HCT116 (cell line): ENCODE measurements at regions not wholly inside any gene's neighbourhood (a gene's known extent, or its start where the extent isn't known, plus 50 kb on each side); places are given as distances from the start of the nearest gene placed in this dataset.

Experiments
- ATAC-seq: fragments of 200-7000 bp; cut with Tn5 transposase; 2 replicates; pipeline ENCODE4 v1.9.1; 2020; ENCODE audit warnings: mild to moderate bottlenecking, moderate library complexity
- BruUV-seq: library from RNA; stranded (reverse); fragments of 400-500 nt; replicated peaks from 2 replicates; lab custom pipeline; 2021; lab: Mats Ljungman, UMichigan
- CTCF ChIA-PET: fragments of 300-600 bp; sonication (Branson Sonifier 250); formaldehyde crosslinking; loops from one replicate; lab custom pipeline; 2021; ENCODE audit warnings: antibody characterized with exemption; lab: Charles Lee
- POLR2A ChIA-PET: fragments of 300-600, 350-600 bp; sonication (Branson Sonifier 250); formaldehyde crosslinking; loops from one replicate; lab custom pipeline; 2021; ENCODE audit warnings: antibody characterized with exemption; lab: Charles Lee
- RAD21 ChIA-PET, 2 experiments: fragments of 300-600 bp; sonication (Branson Sonifier 250); formaldehyde crosslinking; loops; one replicate each; lab custom pipeline; 2023; ENCODE audit warnings: low total read pairs in 2 of 2; ENCODE audit not compliant: uncharacterized antibody in 2 of 2, unreplicated experiment in 2 of 2, low non-redundant PET in 1 of 2; lab: Charles Lee
- DNase-seq: peaks from one replicate; pipeline ENCODE4 v3.0.0-alpha.2; 2010; ENCODE audit warnings: low read depth, low spot score
- H2AFZ ChIP-seq: fragments of 200-600 bp; shearing (Covaris generic), sonication (generic); 2 replicates; pipeline ENCODE4 v1.6.1; 2017; ENCODE audit warnings: low read depth, mixed run types, mixed read lengths, antibody characterized with exemption, low read length; ENCODE audit not compliant: poor library complexity, severe bottlenecking
- H3K27ac ChIP-seq: 2 replicates; pipeline ENCODE4 v1.5.1; 2012; ENCODE audit warnings: low read depth, low read length
- H3K27me3 ChIP-seq: fragments of 200-600 bp; sonication (generic); 2 replicates; pipeline ENCODE4 v1.6.1; 2016; ENCODE audit warnings: mixed run types, low read length, mixed read lengths; ENCODE audit not compliant: insufficient read depth
- H3K36me3 ChIP-seq, 2 experiments: fragments of 200-500 bp in 1 of 2; fragments of 200-600 bp in 1 of 2; sonication (Bioruptor generic) in 1 of 2; sonication (generic) in 1 of 2; 2 replicates each; pipeline versions ENCODE4 v1.5.1 to v1.6.1; 2014 to 2016; ENCODE audit warnings: low read length in 2 of 2, inconsistent platforms in 1 of 2, mixed read lengths in 1 of 2, mixed run types in 1 of 2; ENCODE audit not compliant: insufficient read depth in 2 of 2, control insufficient read depth in 1 of 2
- H3K4me1 ChIP-seq, 2 experiments: fragments of 200-600 bp in 1 of 2; sonication (generic) in 1 of 2; 2 replicates each; pipeline versions ENCODE4 v1.5.1 to v1.6.1; 2012 to 2017; ENCODE audit warnings: low read length in 2 of 2, inconsistent platforms in 1 of 2, mild to moderate bottlenecking in 1 of 2, mixed read lengths in 1 of 2, mixed run types in 1 of 2, moderate library complexity in 1 of 2; ENCODE audit not compliant: insufficient read depth in 2 of 2, control insufficient read depth in 1 of 2
- H3K4me2 ChIP-seq: fragments of 200-600 bp; sonication (generic); 2 replicates; pipeline ENCODE4 v1.6.1; 2017; ENCODE audit warnings: mixed run types, low read length, mixed read lengths
- H3K4me3 ChIP-seq, 2 experiments: fragments of 200-600 bp in 1 of 2; sonication (generic) in 1 of 2; replicated peaks in 1 of 2; 2 replicates each; pipeline ENCODE4 v1.5.1; 2011 to 2016; ENCODE audit warnings: low read length in 2 of 2, control low read depth in 1 of 2, low read depth in 1 of 2, mild to moderate bottlenecking in 1 of 2, mixed read lengths in 1 of 2, mixed run types in 1 of 2
- H3K79me2 ChIP-seq: fragments of 200-600 bp; sonication (generic); 2 replicates; pipeline ENCODE4 v1.6.1; 2017; ENCODE audit warnings: mild to moderate bottlenecking, mixed run types, low read length, moderate library complexity, mixed read lengths; ENCODE audit not compliant: insufficient read depth
- H3K9ac ChIP-seq: fragments of 200-600 bp; sonication (generic); 2 replicates; pipeline ENCODE4 v1.6.1; 2016; ENCODE audit warnings: low read length, mixed read lengths
- H3K9me2 ChIP-seq: fragments of 200-600 bp; sonication (generic), shearing (Covaris generic); 2 replicates; pipeline ENCODE4 v1.6.1; 2017; ENCODE audit warnings: mixed run types, mild to moderate bottlenecking, moderate library complexity; ENCODE audit not compliant: insufficient read depth
- H3K9me3 ChIP-seq, 2 experiments: fragments of 200-500 bp in 1 of 2; fragments of 200-600 bp in 1 of 2; sonication (Bioruptor generic) in 1 of 2; sonication (generic) in 1 of 2; 2 replicates each; pipeline ENCODE4 v1.6.1; 2014 to 2017; ENCODE audit warnings: low read length in 2 of 2, mixed read lengths in 2 of 2, inconsistent platforms in 1 of 2, low read depth in 1 of 2, mild to moderate bottlenecking in 1 of 2, mixed run types in 1 of 2, moderate library complexity in 1 of 2; ENCODE audit not compliant: control insufficient read depth in 1 of 2, insufficient read depth in 1 of 2
- H4K20me1 ChIP-seq: fragments of 200-600 bp; sonication (generic), shearing (Covaris generic); 2 replicates; pipeline ENCODE4 v1.6.1; 2017; ENCODE audit warnings: mixed run types, mild to moderate bottlenecking, moderate library complexity; ENCODE audit not compliant: insufficient read depth
- CBX3 ChIP-seq: IDR thresholded peaks from 2 replicates; pipeline ENCODE4 v1.6.1; 2012; ENCODE audit warnings: low read depth
- FOSL1 ChIP-seq: IDR thresholded peaks from 2 replicates; pipeline ENCODE4 v1.6.1; 2012; ENCODE audit warnings: low read depth
- MAX ChIP-seq: IDR thresholded peaks from 2 replicates; pipeline ENCODE4 v1.6.1; 2012
- POLR2AphosphoS5 ChIP-seq: IDR thresholded peaks from 2 replicates; pipeline ENCODE4 v1.6.1; 2011; ENCODE audit warnings: mild to moderate bottlenecking, low read depth, low read length, moderate library complexity
- RAD21 ChIP-seq: IDR thresholded peaks from 2 replicates; pipeline ENCODE4 v1.6.1; 2012; ENCODE audit warnings: low read depth, mild to moderate bottlenecking
- TCF7L2 ChIP-seq: IDR thresholded peaks from 2 replicates; pipeline ENCODE4 v1.7.0; 2011; ENCODE audit warnings: borderline replicate concordance, inconsistent platforms; ENCODE audit not compliant: insufficient read depth, insufficient read length; ENCODE audit errors: extremely low read depth
- ZBTB33 ChIP-seq: IDR thresholded peaks from 2 replicates; pipeline ENCODE4 v1.6.1; 2011; ENCODE audit warnings: mild to moderate bottlenecking, low read length, moderate library complexity; ENCODE audit not compliant: insufficient replicate concordance; ENCODE audit errors: extremely low read depth
- ZFX ChIP-seq: fragments of 450-650 bp; IDR thresholded peaks from 2 replicates; pipeline ENCODE4 v1.6.1; 2017
- ZNF274 ChIP-seq: fragments of 200-500 bp; sonication (Bioruptor generic); IDR thresholded peaks from 2 replicates; pipeline ENCODE4 v1.6.1; 2014; ENCODE audit warnings: mild to moderate bottlenecking, low read depth, low read length, inconsistent platforms
- intact Hi-C: fragments of 100-400 bp; cut with micrococcal nuclease; formaldehyde crosslinking; loops from 2 replicates; pipeline ENCODE4 v1.10.0; 2022
- TF ChIP-seq, protein P1 (sequence below): IDR thresholded peaks from 2 replicates; pipeline ENCODE4 v1.6.1; 2012
- TF ChIP-seq, protein P2 (sequence below), 3 experiments: fragments of 200-600 bp in 1 of 3; sonication (generic) in 1 of 3; IDR thresholded peaks in 2 of 3; conservative IDR thresholded peaks in 1 of 3; 2 replicates each; pipeline ENCODE4 v1.5.1; 2012 to 2017; ENCODE audit warnings: low read depth in 2 of 3, low read length in 2 of 3, antibody characterized with exemption in 1 of 3, borderline replicate concordance in 1 of 3, control low read depth in 1 of 3, mild to moderate bottlenecking in 1 of 3, mixed read lengths in 1 of 3, mixed run types in 1 of 3, moderate library complexity in 1 of 3; ENCODE audit not compliant: insufficient read depth in 1 of 3

- no TSS peak for BruUV-seq
- no peak for DNase-seq
These were observed 121.5 kb upstream of the GALNT15 start for GRCh38 chr3:16052964-16053363.

DNA sequence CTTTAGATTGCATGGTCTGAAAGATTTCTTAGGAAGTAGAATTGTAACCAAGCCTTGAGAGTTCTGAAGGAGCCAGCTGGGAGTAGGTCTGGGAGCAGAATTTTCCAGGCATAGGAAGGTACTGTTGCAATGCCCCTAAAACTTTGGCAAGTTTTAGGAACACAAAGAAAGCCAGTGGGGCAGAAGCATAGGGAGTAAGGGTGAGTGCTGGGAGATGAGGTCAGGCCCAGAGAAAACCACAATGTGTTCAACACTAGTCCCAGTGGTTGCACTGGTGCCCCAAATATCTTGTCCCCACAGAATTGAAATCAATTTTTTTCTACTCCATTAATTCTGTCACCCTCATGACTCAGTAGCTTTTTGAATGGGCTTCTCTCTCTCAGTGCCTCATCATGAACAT, 120.7 kb upstream of the GALNT15 start:
- Histone ChIP-seq H3K9me2 (no peaks in the 10 kb centered on the region), H3K79me2 (no peaks in the 10 kb centered on the region), H3K4me1 (peaks cover 0 to 4% of the 10 kb centered on the region in 2 experiments; a peak in 2 of 4 replicates), H3K27ac (no peak overlapping the region), H2AFZ (no peak overlapping the region), H3K4me3 (no peak overlapping the region), H3K4me2 (no peak overlapping the region), H3K9me3 (no peaks in the 10 kb centered on the region), H3K36me3 (no peaks in the 10 kb centered on the region), H4K20me1 (no peaks in the 10 kb centered on the region), H3K9ac (no peak overlapping the region), H3K27me3 (no peaks in the 10 kb centered on the region)
- ChIA-PET CTCF (no interaction called here), POLR2A (no interaction called here), RAD21 (no interaction called here)
- intact Hi-C loops: no loop called here
- ATAC-seq (no peak), DNase-seq (no peak)
- BruUV-seq: no TSS peak
- TF ChIP-seq CBX3 (no peak), POLR2AphosphoS5 (no peak), ZBTB33 (no peak), ZFX (no peak), TCF7L2 (no peak), RAD21 (no peak)
- TF ChIP-seq, protein P1, sequence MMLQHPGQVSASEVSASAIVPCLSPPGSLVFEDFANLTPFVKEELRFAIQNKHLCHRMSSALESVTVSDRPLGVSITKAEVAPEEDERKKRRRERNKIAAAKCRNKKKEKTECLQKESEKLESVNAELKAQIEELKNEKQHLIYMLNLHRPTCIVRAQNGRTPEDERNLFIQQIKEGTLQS: no peak
- TF ChIP-seq, protein P2, sequence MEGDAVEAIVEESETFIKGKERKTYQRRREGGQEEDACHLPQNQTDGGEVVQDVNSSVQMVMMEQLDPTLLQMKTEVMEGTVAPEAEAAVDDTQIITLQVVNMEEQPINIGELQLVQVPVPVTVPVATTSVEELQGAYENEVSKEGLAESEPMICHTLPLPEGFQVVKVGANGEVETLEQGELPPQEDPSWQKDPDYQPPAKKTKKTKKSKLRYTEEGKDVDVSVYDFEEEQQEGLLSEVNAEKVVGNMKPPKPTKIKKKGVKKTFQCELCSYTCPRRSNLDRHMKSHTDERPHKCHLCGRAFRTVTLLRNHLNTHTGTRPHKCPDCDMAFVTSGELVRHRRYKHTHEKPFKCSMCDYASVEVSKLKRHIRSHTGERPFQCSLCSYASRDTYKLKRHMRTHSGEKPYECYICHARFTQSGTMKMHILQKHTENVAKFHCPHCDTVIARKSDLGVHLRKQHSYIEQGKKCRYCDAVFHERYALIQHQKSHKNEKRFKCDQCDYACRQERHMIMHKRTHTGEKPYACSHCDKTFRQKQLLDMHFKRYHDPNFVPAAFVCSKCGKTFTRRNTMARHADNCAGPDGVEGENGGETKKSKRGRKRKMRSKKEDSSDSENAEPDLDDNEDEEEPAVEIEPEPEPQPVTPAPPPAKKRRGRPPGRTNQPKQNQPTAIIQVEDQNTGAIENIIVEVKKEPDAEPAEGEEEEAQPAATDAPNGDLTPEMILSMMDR (IDR thresholded peaks at IDR 0.05 in 2 of 3, conservative IDR thresholded peaks at IDR 0.05 in 1 of 3; ENCODE audit: borderline replicate concordance in 1 of 3, insufficient read depth in 1 of 3, low read depth in 2 of 3, low read length in 2 of 3): no peak

More at GRCh38 chr3:16052964-16053363, 121.5 kb upstream of the GALNT15 start:
- ATAC-seq: no peak
- no peaks in the 10 kb centered on the region for H3K27me3 ChIP-seq
- RAD21 ChIA-PET: no interaction called here
- no peaks in the 10 kb centered on the region for H3K9me3 ChIP-seq
- no peaks in the 10 kb centered on the region for H4K20me1 ChIP-seq
- H2AFZ ChIP-seq: no peak overlapping the region
- H3K9me2 ChIP-seq: no peaks in the 10 kb centered on the region
- H3K9ac ChIP-seq: no peak overlapping the region
- H3K4me1 ChIP-seq: 0 out of 4 replicates have a peak, but pooled peaks cover 0 to 3% of the 10 kb centered on the region in 2 experiments
- no peak overlapping the region for H3K4me2 ChIP-seq
- H3K36me3 ChIP-seq: no peaks in the 10 kb centered on the region
- H3K4me3 ChIP-seq: no peak overlapping the region
- POLR2A ChIA-PET: no interaction called here
- TF ChIP-seq TCF7L2 (no peak), MAX (no peak), ZNF274 (no peak), FOSL1 (no peak)
- TF ChIP-seq, protein P2 (IDR thresholded peaks at IDR 0.05 in 2 of 3, conservative IDR thresholded peaks at IDR 0.05 in 1 of 3; ENCODE audit: borderline replicate concordance in 1 of 3, insufficient read depth in 1 of 3, low read depth in 2 of 3, low read length in 2 of 3): no peak
- no peak overlapping the region for H3K27ac ChIP-seq
- CTCF ChIA-PET: no interaction called here
- no peaks in the 10 kb centered on the region for H3K79me2 ChIP-seq
- intact Hi-C loops: no loop called here
